Left colon (tissue), 2 donors: ENCODE measurements at regions not wholly inside any gene's neighbourhood (a gene's known extent, or its start where the extent isn't known, plus 50 kb on each side); places are given as distances from the start of the nearest gene placed in this dataset.
"Not testable (repeated sequence)": the region's sequence is repeated elsewhere in the genome, so short reads cannot be mapped to it uniquely, and the experiment has no call there.

ENCODE experiments used
- ATAC-seq: fragments of 200-7000 bp; cut with Tn5 transposase; one replicate; pipeline ENCODE4 v1.9.1; 2020; ENCODE audit warnings: mild to moderate bottlenecking, moderate library complexity
- DNase-seq, 2 donors: peaks; one replicate each; pipeline ENCODE4 v3.0.0-alpha.2; 2020
- intact Hi-C, 2 donors: fragments of 100-400 bp; cut with DNase I in 1 of 2; cut with micrococcal nuclease in 1 of 2; formaldehyde crosslinking; loops; one replicate each; pipeline versions ENCODE4 v1.11.2 to v1.14.0; 2022; cut with DNase I, micrococcal nuclease
- donor health status: DM: no; HTN: no; CAD: no.
- donor health status: DM: yes; HTN: yes; CAD: no.

DNA sequence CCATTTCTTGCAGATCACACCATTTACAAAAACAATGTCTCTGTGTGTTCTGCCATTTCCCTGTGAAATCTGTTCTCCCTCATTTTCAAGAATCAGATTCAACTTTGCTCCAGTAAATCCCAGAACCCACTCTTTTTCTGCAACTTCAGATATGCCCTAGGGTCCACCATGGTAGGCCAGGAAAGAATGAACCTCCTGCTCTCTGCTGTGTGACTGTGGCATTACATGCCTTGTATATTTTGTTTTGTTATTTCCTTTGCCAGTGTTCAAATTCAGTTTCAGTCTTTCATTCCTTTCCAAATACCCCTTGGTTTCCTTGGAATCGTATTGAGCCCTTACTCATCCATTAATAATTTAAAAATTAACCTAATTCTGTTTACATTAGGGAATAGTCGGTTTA lies 290.2 kb upstream of the VCX start:
- intact Hi-C loops, result no loop called here
- DNase-seq, result no peak

DNA sequence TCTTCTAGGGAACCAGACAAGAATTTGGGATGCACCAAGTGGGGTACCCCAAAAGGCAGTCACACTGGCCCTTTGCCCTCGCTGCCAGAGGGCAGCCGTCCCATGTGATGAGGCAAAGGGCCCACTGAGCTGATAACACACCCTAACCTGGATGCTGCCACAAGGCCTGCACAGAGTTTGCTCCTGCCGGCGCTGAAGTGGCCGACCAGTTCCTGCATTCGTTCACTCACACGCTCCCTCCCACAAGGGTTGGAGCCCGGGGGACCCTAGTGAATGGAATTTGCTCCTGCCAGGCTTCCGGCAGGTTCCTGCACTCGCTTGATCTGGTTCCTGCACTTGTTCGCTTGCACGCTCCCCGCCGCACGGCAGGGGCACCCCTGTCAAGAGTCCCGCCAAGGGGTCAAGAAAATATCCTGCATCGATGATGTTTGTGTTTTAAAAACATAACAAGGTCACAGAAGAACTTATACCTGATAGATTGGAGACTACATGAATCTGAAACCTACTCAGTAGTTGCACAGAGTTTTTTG lies 296.4 kb upstream of the VCX start:
- intact Hi-C loops, result no loop called here
- no peak for DNase-seq
- no peak for ATAC-seq

More for the DNA sequence above, 290.2 kb upstream of the VCX start:
- ATAC-seq, result no peak

DNA sequence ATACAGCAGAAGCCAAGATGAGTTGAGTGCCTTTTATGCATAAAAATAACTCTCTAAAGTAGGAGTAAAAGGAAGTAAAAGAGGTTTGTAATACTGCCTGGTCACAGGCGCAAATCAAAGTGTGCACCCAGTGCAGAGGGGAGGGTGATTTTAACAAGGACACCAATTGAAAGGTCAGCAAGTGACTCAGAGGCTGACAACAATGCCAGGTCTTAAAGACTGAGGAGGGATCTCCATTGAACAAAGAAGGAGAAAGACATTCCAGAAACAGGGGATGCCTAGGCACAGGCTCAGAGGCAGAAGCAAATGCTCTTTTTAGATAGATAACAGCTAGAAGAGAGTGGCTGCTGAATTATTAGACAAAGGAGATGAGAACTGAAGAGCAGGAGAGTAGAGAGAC lies 297.4 kb upstream of the VCX start:
- intact Hi-C loops, result no loop called here
- ATAC-seq (no peak), DNase-seq (no peak)

DNA sequence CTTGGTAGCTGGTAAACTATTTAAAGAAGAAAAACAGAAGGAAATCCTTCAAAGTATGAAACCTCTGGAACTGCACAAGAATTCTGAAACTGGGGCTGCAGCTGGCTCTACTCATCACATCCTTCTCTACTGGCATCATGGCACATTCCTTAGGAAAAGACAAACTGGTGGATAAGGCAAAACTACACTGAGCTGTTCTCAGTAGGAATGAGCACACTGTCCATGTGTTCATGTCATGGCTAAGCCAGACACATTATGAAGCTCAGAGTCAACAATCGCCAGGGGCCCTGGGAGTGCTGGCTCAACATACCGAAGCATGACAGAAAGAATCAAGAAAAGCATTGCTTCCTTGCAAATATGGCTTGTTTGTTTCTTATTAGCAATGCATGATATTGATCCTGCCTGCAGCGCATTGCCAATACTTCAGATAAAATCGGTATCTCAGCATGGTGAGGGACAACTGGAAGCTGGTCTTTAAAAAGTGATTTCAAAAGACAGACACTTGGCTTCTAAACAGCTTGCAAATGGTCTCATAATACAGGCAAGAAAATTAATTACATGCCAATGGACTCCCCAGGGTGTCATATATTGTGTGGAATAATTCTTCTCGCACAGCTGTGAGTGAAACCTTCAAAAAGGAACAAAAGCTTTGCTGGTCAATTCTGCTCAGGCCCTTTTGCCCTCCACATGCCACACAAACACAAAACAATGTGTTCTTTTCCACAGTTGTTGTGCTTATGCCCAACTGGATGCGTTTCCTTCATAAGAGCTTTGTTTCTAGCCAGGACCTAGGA lies 300.2 kb upstream of the VCX start:
- intact Hi-C loops, result no loop called here
- ATAC-seq (no peak), DNase-seq (no peak)

DNA sequence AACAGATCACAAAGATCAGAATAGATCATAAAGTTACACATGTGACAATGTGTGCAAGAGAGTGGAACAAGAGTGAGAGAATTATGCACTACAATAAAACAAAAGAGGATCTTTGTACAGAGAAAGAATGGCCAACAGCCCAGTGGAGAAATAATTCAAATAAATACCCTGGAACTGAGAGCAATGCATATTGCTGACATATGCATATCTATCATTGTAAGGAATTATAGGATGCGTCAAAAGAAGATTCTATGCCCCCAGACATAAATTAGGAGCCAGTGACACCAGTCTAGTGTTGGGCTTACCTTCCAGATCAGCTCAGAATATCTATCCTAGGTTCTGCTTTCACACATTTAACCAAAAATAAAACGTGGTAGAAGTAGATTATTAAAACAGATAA lies 320.1 kb upstream of the VCX start:
- DNase-seq (no peak), ATAC-seq (no peak)
- intact Hi-C loops, result no loop called here

DNA sequence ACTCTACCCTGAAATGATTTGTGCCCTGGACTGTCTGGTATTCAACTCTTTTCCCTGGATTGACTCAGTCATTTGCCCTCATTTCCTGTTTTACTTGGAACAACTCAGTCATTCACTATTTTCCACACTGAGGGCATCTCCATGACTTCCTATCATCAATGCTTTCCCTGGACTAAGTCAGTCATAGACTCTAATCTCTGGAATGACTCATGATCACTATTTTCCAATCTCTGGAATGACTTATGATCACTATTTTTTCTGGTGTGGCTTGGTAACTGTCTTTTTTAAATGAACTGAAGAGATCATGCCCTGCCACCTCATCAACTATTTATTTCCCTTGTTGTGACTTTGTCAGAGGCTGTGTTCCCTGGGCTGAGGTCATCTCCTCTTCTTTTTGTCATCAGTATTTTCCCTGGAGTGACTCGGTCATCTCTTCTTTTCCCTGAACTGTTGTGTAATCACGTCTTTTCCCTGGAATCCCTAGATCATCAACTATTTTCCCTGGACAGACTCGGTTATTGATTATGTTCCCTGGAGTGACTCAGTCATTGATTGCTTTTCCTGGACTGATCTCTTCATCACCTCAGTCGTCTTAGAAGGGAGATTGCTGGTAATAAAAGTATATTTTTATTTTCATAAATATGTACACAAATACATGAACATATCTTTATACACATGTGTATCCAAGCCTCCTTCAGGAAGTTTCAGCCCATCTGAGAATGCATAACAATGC lies 327.1 kb upstream of the VCX start:
- DNase-seq, result no peak
- intact Hi-C loops, result no loop called here
- no peak for ATAC-seq

DNA sequence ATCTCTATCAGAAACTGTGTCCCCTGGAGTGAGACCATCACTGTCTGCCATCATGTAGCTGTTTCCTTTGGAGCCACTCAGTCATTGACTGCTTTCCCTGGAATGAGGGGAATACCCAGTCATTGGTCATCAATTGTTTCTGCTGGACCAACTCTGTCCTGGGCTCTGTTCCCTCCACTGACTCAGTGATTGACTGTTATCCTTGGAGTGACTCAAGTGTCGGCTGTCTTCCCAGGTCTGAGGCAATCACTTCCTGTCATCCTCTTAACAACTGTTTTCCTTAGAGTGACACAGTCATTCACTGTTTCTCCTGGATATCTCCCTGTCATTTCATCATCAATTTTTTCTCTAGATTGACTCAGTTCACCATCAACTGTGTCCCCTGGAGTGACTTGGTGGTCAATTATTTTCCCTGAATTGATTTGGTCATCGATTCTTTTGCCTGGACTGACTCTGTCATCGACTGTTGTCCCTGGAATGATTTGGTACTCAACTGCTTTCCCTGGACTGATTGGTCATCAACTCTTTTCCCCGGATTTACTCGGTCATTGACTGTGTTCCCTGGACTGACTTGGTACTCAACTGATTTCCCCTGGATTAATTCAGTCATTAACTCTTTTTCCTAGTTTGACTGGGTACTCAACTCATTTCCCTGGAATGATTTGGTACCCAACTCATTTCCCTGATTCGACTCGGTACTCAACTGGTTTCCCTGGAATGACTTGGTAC lies 327.9 kb upstream of the VCX start:
- intact Hi-C loops, result no loop called here
- no peak for DNase-seq
- ATAC-seq, result no peak

DNA sequence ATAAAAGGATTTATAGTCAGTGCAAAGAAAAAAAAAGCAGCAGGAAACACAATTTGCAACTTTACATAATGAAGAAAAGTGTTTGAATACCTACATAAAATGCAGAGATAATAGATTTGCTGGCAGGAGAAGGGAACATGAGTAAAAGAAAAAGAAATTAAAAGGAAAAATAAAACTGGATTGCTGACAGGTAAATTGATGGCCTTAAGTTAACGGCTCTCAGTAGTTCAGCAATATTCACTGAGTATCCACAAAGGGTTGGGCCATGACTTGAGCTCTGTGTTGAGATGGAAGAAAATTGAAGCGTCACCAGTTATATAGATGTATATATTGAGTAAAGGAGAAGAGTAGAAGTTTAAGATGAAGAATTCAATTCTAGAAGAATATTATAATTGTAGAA lies 330.1 kb upstream of the VCX start:
- ATAC-seq (no peak), DNase-seq (no peak)
- intact Hi-C loops, result no loop called here

DNA sequence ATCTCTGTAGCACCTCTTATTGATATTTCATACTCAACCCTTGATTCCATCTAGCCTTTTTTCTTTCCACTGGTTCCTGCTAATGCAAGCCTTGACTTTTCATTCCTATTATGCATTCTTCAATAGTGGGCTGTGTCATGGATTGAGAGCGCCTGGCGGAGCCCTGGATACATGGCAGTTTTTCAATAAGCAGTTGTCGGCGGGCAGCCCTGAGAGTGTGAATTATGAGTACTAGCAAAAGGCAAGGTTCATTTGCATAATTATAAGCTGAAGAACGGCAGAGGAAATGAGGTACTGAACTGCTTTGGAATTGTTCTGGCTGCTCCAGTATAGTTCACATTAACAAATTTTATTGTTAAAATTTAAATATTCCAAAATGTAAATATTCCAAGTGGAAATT lies 339.7 kb upstream of the VCX start:
- DNase-seq, result no peak
- intact Hi-C loops, result no loop called here
- no peak for ATAC-seq

DNA sequence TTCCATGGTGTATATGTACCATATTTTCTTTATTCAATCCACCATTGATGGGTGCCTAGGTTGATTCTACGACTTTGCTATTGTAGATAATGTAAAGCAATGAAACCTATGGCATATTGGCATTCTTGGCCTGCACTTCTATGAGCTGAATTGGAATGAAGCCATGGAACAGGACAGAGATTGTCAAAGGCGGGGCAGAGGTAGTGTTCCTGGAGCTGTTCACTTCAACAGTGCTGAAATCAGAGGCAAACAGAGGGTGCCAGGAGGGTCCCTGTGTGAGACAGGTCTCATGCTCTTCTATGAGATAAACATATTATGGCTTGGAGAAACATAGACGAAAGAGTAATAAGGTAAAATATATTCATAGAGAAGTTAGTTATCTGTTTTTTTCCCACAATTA lies 342.6 kb upstream of the VCX start:
- intact Hi-C loops, result no loop called here
- no peak for DNase-seq
- ATAC-seq, result no peak

DNA sequence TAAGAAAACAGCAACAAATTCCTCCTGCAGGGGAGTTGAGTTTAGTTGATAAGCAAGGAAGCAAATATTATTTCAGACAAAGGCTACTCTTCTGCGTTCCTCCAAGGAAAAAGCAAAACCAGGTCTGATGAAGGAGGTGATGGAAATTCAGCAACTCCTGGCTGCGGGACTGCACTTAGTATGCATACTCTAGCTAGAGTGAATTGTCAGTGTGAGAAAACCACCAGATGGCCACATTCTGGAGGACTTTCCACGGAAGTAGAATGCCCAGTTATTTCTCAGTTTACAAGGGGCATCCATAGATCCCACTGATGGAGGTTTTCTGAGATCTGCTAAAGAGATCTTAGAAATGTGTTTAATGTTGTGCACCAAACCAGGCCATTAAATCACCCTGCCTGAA lies 338.6 kb upstream of the PUDP start:
- intact Hi-C loops, result no loop called here
- ATAC-seq, result no peak
- DNase-seq, result no peak

DNA sequence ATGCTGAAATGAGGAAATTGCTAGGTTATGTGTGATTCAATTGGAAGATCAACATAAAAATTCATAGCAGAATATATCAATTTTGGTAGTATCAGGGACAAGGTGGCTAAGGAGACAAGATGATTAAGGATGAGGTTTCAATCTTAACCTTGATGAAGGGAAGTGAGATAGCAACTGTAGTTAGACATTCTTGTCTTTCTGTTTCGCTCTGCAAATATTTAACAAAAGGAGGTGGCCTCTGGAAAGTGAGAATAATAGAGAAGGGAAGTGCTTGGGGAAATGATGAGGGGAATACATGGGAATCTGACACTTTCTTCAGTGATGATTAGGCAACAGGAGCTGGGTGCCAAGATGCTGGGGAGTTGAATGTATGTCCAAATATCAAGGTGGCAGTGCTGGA lies 337.1 kb upstream of the PUDP start:
- no peak for DNase-seq
- ATAC-seq, result no peak
- intact Hi-C loops, result no loop called here

DNA sequence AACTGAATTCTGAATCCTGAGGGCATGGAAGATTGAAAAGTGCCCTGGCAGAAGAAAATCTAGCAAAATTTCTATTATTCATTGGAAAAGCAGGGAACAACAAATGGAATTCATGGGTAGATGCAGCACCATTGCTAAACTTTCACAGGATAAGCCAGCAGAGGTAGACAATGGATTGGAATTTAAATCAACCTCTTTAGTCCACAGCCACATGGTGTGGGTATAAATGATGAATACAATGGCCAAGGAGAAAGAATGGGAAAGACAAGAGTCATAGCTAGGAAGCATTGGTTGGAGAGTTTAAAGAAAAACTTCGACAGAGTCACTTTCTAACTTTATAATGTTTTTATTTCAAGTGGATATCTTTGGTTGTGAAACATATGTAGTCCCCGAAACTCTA lies 332.8 kb upstream of the PUDP start:
- ATAC-seq (no peak), DNase-seq (no peak)

DNA sequence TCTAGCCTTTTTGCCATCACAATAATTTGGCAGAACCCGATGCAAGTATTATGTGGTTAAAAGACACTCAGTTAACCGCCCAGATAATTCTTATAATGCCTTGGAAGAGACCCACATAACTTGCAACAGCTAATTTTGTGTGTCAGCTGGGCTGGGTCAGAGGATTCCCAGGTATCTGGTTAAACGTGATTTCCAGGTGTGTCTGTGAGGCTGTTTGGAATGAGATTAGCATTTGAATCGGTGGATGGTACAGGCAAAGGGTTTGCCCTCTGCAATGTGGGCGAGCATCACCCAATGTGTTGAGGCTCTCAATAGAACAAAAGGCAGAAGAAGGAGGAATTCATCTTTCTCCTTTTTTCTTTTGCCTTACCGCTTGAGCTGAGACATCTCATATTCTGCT lies 314.2 kb upstream of the PUDP start:
- intact Hi-C loops, result no loop called here
- no peak for ATAC-seq
- DNase-seq, result no peak

More for the DNA sequence above, 332.8 kb upstream of the PUDP start:
- intact Hi-C loops, result no loop called here

DNA sequence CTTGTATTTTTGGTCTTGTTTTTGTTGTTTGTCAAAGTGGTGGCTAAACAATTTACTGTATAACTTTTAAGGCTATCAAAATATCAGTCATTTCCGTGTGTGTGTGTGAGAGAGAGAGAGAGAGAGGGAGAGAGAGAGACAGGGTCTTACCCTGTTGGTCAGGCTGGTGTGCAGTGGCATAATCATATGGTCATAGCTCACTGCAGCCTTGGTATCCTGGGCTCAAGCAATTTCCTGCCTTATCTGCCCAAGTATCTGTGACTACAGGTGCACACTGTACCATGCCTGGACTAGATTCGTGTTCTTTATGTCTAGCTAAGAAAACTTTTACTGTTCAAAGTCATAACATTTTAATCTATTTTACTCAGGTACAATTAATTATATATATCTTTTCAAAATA lies 313.1 kb upstream of the PUDP start:
- intact Hi-C loops, ATAC-seq, DNase-seq: not testable (repeated sequence)

DNA sequence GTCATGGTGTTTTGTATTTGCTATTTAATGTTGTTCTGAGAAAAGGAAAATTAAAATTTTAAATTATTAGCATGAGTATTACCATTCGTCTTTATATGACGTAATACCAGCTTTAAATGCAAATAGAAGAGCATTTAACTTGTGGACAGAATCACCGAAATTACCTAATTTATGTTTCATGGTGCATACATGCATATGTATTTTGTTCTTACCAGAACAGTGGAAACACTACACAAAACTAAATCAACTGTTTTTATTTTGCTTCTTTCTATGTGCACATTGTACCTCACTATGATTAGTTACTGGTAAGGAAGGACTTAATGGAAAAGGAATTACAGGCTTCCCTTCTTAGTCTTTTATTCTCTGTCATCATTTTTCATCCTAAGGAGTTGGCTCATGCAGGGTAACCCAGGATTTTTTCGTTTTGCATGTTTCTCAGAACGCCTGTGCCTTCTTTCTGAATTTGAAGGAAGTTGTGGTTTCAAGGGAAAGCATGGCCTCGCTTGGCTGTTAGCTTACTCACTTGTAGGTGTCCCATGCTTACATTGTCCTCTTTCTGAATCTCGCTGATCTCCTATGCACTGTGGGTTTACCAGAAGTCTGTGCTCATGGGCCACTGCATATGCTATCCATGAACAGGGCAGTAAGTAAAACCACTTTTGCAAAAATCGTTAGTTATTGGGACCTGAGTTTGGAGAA lies 300.0 kb upstream of the PUDP start:
- no peak for DNase-seq
- intact Hi-C loops, result no loop called here
- ATAC-seq, result no peak

DNA sequence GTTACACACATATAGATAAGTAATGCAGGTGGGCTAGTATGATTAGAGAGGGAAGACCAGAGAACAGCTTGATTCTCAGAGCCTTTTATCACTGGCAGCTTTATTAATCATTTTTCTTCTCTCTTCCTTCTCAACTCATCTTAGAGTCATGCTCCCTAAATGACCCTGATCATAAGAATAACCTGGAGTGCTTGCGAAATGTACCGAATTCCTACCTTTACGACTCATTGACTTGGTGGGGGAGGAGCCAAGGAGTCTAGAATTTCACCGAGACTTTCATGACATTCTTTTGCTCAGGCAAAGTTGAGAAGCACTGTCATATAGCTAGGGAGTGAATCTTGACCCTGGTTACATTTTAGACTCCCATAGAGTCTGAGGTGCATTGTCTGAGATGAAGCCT lies 298.9 kb upstream of the PUDP start:
- intact Hi-C loops, result no loop called here
- DNase-seq, result no peak
- no peak for ATAC-seq

DNA sequence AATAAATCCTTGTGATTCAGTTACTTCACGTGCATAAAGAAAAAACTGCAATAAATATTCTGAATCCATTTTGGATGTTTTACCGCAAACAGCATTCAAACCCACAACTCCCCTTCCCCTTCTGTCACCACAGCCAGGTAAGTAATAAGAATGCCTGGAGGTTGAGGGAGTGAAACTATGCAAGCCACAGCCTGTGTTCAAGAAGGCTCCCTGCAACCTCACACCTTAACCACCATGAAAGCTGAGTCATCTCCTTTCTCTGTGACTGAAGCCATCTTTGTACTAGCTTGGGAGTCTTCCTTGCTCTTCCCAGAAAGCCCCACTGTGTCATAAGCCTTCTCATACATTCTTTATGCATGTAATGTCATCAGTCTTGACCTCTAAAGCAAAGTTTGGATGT lies 297.0 kb upstream of the PUDP start:
- ATAC-seq (no peak), DNase-seq (no peak)
- intact Hi-C loops, result no loop called here

DNA sequence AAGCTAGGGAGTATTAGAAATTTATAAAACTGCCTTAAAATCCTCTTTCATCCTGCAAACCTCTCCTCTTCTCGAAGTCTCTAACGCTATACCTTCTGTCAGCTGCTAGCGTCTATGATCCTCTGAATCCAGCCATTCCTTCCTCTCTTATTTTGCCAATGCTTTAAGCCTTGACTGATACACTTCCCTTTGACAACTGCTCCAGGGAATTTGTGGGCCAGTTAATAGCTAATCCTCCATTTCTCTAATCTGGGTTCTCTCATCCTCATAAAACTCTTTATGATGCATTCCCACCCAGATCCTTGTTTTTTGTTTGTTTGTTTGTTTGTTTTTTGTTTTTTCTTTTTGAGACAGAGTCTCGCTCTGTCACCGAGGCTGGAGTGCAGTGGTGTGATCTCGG lies 293.6 kb upstream of the PUDP start:
- DNase-seq, result no peak
- intact Hi-C loops, result no loop called here
- no peak for ATAC-seq
